ENCODE measurements at regions not wholly inside any gene's neighbourhood (a gene's known extent, or its start where the extent isn't known, plus 50 kb on each side); places are given as distances from the start of the nearest gene placed in this dataset.

DNA sequence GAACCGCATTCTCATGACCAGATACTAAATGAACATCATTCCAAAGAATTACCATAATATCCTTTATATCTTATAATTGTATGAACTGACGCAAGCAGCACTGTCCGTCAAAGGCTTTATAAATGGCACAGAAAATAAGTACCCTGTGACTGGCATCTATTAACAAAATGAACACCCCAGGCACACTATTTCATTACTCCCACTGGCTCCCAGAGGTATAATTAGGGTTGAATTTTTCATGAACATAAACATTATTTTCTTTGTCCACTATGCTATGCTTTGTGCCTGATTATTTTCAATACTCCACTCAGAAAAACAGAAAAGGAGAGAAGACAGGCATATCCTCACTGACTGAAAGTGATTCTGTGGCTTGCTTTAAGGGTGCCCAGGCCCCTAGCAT, 71.1 kb downstream of the LYZL4 start:
- TF ChIP-seq, protein P1, sequence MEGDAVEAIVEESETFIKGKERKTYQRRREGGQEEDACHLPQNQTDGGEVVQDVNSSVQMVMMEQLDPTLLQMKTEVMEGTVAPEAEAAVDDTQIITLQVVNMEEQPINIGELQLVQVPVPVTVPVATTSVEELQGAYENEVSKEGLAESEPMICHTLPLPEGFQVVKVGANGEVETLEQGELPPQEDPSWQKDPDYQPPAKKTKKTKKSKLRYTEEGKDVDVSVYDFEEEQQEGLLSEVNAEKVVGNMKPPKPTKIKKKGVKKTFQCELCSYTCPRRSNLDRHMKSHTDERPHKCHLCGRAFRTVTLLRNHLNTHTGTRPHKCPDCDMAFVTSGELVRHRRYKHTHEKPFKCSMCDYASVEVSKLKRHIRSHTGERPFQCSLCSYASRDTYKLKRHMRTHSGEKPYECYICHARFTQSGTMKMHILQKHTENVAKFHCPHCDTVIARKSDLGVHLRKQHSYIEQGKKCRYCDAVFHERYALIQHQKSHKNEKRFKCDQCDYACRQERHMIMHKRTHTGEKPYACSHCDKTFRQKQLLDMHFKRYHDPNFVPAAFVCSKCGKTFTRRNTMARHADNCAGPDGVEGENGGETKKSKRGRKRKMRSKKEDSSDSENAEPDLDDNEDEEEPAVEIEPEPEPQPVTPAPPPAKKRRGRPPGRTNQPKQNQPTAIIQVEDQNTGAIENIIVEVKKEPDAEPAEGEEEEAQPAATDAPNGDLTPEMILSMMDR (IDR thresholded peaks at IDR 0.05), result no peak
- no peak for TF ChIP-seq EZH2 (IDR thresholded peaks at IDR 0.05; ENCODE audit: borderline replicate concordance, insufficient read depth, low read depth, low read length, poor library complexity, severe bottlenecking)
